ENCODE measurements at regions not wholly inside any gene's neighbourhood (a gene's known extent, or its start where the extent isn't known, plus 50 kb on each side); places are given as distances from the start of the nearest gene placed in this dataset.

DNA sequence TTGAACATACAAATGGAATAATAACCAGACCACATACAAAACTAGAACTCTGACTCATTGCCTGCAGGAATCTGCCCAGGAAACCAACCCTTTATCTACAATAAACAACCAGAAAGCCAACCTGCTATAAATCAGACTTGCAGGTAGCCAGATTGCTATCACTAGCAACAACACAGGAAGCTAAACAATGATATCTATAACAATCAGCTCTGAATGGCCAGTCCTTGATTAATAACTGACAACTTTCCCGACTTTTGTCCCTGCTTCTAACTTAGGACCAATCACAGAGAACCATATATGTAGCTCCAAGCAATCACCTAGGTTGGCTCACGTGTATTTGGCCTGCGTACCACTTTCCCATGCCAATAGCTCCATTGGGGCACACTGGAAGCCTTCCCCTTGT is 470.8 kb downstream of the RIT2 start:
- intact Hi-C loops (cut with DNase I; ENCODE audit: low total_unique reads) (no loop called here), in situ Hi-C loops (cut with MboI; ENCODE audit: low pct_ligation_motif_present in 1 of 4, low pct_unique_long_range_greater_than_20kb in 1 of 4, low sequenced_read_pairs in 3 of 4) (no loop called here)
- TF ChIP-seq POLR2AphosphoS5 (IDR thresholded peaks at IDR 0.05) (no peak), EP300 (IDR thresholded peaks at IDR 0.05; ENCODE audit: low read depth) (no peak), POLR2A (IDR thresholded peaks at IDR 0.05) (no peak)
- TF ChIP-seq, protein P1, sequence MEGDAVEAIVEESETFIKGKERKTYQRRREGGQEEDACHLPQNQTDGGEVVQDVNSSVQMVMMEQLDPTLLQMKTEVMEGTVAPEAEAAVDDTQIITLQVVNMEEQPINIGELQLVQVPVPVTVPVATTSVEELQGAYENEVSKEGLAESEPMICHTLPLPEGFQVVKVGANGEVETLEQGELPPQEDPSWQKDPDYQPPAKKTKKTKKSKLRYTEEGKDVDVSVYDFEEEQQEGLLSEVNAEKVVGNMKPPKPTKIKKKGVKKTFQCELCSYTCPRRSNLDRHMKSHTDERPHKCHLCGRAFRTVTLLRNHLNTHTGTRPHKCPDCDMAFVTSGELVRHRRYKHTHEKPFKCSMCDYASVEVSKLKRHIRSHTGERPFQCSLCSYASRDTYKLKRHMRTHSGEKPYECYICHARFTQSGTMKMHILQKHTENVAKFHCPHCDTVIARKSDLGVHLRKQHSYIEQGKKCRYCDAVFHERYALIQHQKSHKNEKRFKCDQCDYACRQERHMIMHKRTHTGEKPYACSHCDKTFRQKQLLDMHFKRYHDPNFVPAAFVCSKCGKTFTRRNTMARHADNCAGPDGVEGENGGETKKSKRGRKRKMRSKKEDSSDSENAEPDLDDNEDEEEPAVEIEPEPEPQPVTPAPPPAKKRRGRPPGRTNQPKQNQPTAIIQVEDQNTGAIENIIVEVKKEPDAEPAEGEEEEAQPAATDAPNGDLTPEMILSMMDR (IDR thresholded peaks at IDR 0.05): no peak
- no peaks in the 10 kb centered on the region for H3K27me3 ChIP-seq
- 45% methylated on average over 3 of the region's 3 CpGs; no CpG with 5 or more reads in 1 of the 2 donors for WGBS, 2 donors (ENCODE audit: low coverage in 1 of 2)
- no peak overlapping the region for H3K4me3 ChIP-seq
- H3K4me1 ChIP-seq: no peaks in the 10 kb centered on the region
- H3K27ac ChIP-seq: no peak overlapping the region
- H3K9me3 ChIP-seq: no peaks in the 10 kb centered on the region
- DNase-seq: no peak
- no peaks in the 10 kb centered on the region for H3K36me3 ChIP-seq

DNA sequence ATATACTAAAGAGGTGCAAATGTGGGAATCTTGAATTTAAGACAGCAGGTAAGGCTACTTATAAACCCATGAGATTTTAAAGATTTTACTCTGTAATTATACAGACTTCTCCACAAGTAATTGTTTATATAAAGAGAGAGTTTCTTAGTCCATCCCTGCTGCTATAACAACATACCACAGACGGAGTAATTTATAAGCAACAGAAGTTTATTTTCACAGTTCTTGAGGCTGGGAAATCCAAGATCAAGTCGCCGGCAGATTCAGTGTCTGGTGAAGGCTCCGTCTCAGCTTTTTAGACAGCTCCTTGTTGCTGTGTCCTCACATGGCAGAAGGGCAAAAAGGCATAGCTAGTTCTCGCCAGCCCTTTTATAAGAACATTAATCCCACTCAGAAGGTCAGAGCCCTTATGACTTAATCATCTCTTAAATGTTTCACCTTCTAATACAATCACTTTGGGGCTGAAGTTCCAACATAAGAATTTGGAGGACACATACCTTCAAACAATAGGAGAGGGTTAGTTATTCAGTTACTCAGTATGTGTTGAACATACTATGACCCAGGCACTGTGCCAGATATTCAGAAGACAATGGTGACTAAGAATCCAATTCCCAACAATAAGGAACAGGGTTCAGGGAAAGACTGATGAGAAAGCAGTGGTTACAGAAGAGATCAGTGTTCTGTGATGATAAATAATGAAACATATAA is 466.0 kb downstream of the RIT2 start:
- WGBS, 2 donors (ENCODE audit: low coverage in 1 of 2): 91 to 92% methylated on average over 4 to 5 of the region's 5 CpGs
- H3K36me3 ChIP-seq: no peaks in the 10 kb centered on the region
- H3K9me3 ChIP-seq: no peaks in the 10 kb centered on the region
- H3K4me3 ChIP-seq: no peak overlapping the region
- no peak overlapping the region for H3K27ac ChIP-seq
- H3K27me3 ChIP-seq: no peaks in the 10 kb centered on the region
- in situ Hi-C loops (cut with MboI; ENCODE audit: low pct_ligation_motif_present in 1 of 4, low pct_unique_long_range_greater_than_20kb in 1 of 4, low sequenced_read_pairs in 3 of 4): no loop called here
- TF ChIP-seq EP300 (IDR thresholded peaks at IDR 0.05; ENCODE audit: low read depth): no peak
- DNase-seq: no peak
- intact Hi-C loops (cut with DNase I; ENCODE audit: low total_unique reads): no loop called here
- H3K4me1 ChIP-seq: no peaks in the 10 kb centered on the region

DNA sequence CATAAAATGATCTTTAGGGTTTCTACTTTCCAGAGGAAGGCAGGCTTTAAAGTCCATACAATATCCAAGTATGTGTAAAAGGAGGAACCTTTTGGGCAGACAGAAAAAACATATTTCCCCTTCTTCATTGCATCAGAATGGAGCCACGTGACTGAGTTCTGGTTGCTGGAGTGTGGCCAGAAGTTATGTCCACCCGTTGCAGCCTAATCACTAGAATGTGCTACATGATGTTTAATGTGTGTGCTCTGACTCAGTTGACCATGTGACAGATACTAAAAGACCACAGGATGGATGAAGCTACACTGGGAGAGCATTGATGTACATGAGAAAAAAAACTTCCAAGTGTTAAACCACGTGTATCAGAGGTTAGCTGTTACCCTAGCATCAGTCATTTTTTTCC is 460.9 kb downstream of the RIT2 start:
- Histone ChIP-seq H3K27ac (no peak overlapping the region), H3K9me3 (no peaks in the 10 kb centered on the region), H3K4me1 (no peaks in the 10 kb centered on the region), H3K27me3 (no peaks in the 10 kb centered on the region), H3K4me3 (no peak overlapping the region), H3K36me3 (no peaks in the 10 kb centered on the region)
- in situ Hi-C loops (cut with MboI; ENCODE audit: low pct_ligation_motif_present in 1 of 4, low pct_unique_long_range_greater_than_20kb in 1 of 4, low sequenced_read_pairs in 3 of 4): no loop called here
- no peak for DNase-seq
- no peak for TF ChIP-seq POLR2A (IDR thresholded peaks at IDR 0.05)
- TF ChIP-seq, protein P1 (IDR thresholded peaks at IDR 0.05): no peak
- intact Hi-C loops (cut with DNase I; ENCODE audit: low total_unique reads): no loop called here
- 27 to 31% methylated on average over 3 of the region's 3 CpGs for WGBS, 2 donors (ENCODE audit: low coverage in 1 of 2)

DNA sequence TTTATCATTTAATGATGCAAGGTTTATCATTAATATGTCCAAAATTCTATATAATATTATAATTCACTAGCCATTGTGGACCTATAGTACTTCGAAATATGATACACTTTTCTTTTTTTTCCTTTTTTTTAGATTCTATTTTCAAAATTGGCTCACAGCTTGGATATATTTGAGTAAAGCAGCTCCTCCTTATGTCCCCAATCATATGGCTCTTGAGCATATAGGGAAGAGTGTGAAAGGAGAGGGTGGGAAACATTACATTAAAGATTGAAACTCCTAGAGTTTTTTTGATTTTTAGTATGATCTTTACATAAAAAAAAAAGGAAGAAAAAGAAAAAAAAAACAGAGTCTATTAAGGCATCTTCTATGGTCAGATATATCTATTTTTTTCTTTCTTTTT is 457.9 kb downstream of the RIT2 start:
- H3K4me3 ChIP-seq: no peak overlapping the region
- no peak for TF ChIP-seq POLR2A (IDR thresholded peaks at IDR 0.05)
- no peak for TF ChIP-seq POLR2AphosphoS5 (IDR thresholded peaks at IDR 0.05)
- TF ChIP-seq, protein P1 (IDR thresholded peaks at IDR 0.05): no peak
- TF ChIP-seq EP300 (IDR thresholded peaks at IDR 0.05; ENCODE audit: low read depth): no peak
- no peaks in the 10 kb centered on the region for H3K4me1 ChIP-seq
- no peaks in the 10 kb centered on the region for H3K36me3 ChIP-seq
- 62 to 75% methylated on average over 1 of the region's 1 CpG for WGBS, 2 donors (ENCODE audit: low coverage in 1 of 2)
- in situ Hi-C loops (cut with MboI; ENCODE audit: low pct_ligation_motif_present in 1 of 4, low pct_unique_long_range_greater_than_20kb in 1 of 4, low sequenced_read_pairs in 3 of 4): no loop called here
- DNase-seq: no peak
- intact Hi-C loops (cut with DNase I; ENCODE audit: low total_unique reads): no loop called here
- no peaks in the 10 kb centered on the region for H3K27me3 ChIP-seq
- H3K9me3 ChIP-seq: no peaks in the 10 kb centered on the region
- no peak overlapping the region for H3K27ac ChIP-seq

DNA sequence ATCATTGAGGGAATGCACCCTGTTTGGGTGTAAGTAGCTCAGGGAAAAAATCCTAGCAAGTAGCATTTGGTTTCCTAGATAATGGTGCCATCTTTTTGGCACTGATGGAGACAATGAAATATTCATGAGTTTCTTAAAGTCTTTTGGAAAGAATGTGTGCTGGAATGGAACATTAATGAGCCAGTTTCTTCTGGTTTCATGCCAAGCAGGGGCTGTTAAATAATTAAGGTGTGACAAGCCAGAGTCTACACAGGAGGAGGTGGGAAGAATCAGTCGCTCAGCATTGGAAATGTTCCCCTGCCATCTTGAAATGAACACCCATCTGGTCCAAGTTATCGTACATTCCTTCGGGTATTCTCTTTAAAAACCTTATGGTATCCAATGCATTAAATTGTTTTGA is 457.3 kb downstream of the RIT2 start:
- no peaks in the 10 kb centered on the region for H3K27me3 ChIP-seq
- 82 to 87% methylated on average over 3 of the region's 3 CpGs for WGBS, 2 donors (ENCODE audit: low coverage in 1 of 2)
- in situ Hi-C loops (cut with MboI; ENCODE audit: low pct_ligation_motif_present in 1 of 4, low pct_unique_long_range_greater_than_20kb in 1 of 4, low sequenced_read_pairs in 3 of 4): no loop called here
- no peak for DNase-seq
- no peak overlapping the region for H3K27ac ChIP-seq
- intact Hi-C loops (cut with DNase I; ENCODE audit: low total_unique reads): no loop called here
- no peaks in the 10 kb centered on the region for H3K4me1 ChIP-seq
- H3K4me3 ChIP-seq: no peak overlapping the region
- no peaks in the 10 kb centered on the region for H3K9me3 ChIP-seq
- TF ChIP-seq POLR2AphosphoS5 (IDR thresholded peaks at IDR 0.05): no peak
- no peak for TF ChIP-seq EP300 (IDR thresholded peaks at IDR 0.05; ENCODE audit: low read depth)
- no peak for TF ChIP-seq POLR2A (IDR thresholded peaks at IDR 0.05)
- no peaks in the 10 kb centered on the region for H3K36me3 ChIP-seq
